Muscle layer of duodenum (tissue), 2 donors: ENCODE measurements at regions not wholly inside any gene's neighbourhood (a gene's known extent, or its start where the extent isn't known, plus 50 kb on each side); places are given as distances from the start of the nearest gene placed in this dataset.

Experiments
- H3K27ac ChIP-seq: one replicate; pipeline ENCODE4 v1.7.0; 2013; ENCODE audit warnings: mild to moderate bottlenecking, low read length
- H3K27me3 ChIP-seq: one replicate; pipeline ENCODE4 v1.7.0; 2013; ENCODE audit warnings: low read depth, mild to moderate bottlenecking, control low read depth, low read length
- H3K36me3 ChIP-seq, 2 donors: one replicate each; pipeline ENCODE4 v1.7.0; 2013; ENCODE audit warnings: low read length in 2 of 2, control low read depth in 1 of 2, mild to moderate bottlenecking in 1 of 2; ENCODE audit not compliant: insufficient read depth in 2 of 2, control insufficient read depth in 1 of 2
- H3K4me1 ChIP-seq, 2 donors: one replicate each; pipeline ENCODE4 v1.7.0; 2013; ENCODE audit warnings: low read length in 2 of 2, mild to moderate bottlenecking in 2 of 2, control low read depth in 1 of 2, moderate library complexity in 1 of 2; ENCODE audit not compliant: insufficient read depth in 2 of 2, control insufficient read depth in 1 of 2
- H3K4me3 ChIP-seq, 2 donors: one replicate each; pipeline ENCODE4 v1.7.0; 2013; ENCODE audit warnings: low read length in 2 of 2, low read depth in 1 of 2, mild to moderate bottlenecking in 1 of 2
- H3K9me3 ChIP-seq, 2 donors: one replicate each; pipeline ENCODE4 v1.7.0; 2013; ENCODE audit warnings: low read length in 2 of 2, control low read depth in 1 of 2, mild to moderate bottlenecking in 1 of 2; ENCODE audit not compliant: control insufficient read depth in 1 of 2
- donor health status: healthy.

- H3K36me3 ChIP-seq = no peaks in the 10 kb centered on the region
- H3K9me3 ChIP-seq = peaks cover 6 to 12% of the 10 kb centered on the region in 2 donors
- H3K27ac ChIP-seq = no peak overlapping the region
- H3K4me1 ChIP-seq = peaks cover 11 to 12% of the 10 kb centered on the region in 2 donors
- no peaks in the 10 kb centered on the region for H3K27me3 ChIP-seq
- no peak overlapping the region for H3K4me3 ChIP-seq
Observed at GRCh38 chr2:43171789-43172188, 54.6 kb downstream of the ZFP36L2 start.

GRCh38 chr2:43170405-43171105 is 55.9 kb downstream of the ZFP36L2 start:
- Histone ChIP-seq H3K9me3 (peaks cover 6 to 9% of the 10 kb centered on the region in 2 donors), H3K4me1 (peaks cover 11 to 12% of the 10 kb centered on the region in 2 donors), H3K4me3 (no peak overlapping the region), H3K36me3 (no peaks in the 10 kb centered on the region), H3K27me3 (no peaks in the 10 kb centered on the region), H3K27ac (no peak overlapping the region)

GRCh38 chr2:43169987-43170386 is 56.4 kb downstream of the ZFP36L2 start:
- peak overlapping the region; percentile 84 for H3K27ac ChIP-seq
- no peaks in the 10 kb centered on the region for H3K27me3 ChIP-seq
- no peaks in the 10 kb centered on the region for H3K36me3 ChIP-seq
- peaks cover 11 to 12% of the 10 kb centered on the region in 2 donors for H3K4me1 ChIP-seq
- H3K4me3 ChIP-seq = no peak overlapping the region
- peaks cover under 1 to 3% of the 10 kb centered on the region in 2 donors for H3K9me3 ChIP-seq

- no peaks in the 10 kb centered on the region for H3K9me3 ChIP-seq
- H3K4me1 ChIP-seq = peaks cover 11 to 12% of the 10 kb centered on the region in 2 donors
- H3K27me3 ChIP-seq = no peaks in the 10 kb centered on the region
- peak overlapping the region in 1 of 2 donors; percentile 30 for H3K4me3 ChIP-seq
- no peaks in the 10 kb centered on the region for H3K36me3 ChIP-seq
- H3K27ac ChIP-seq = peak overlapping the region; percentile 84
Observed at GRCh38 chr2:43169099-43169945, 57.1 kb downstream of the ZFP36L2 start.

- H3K27ac ChIP-seq = peak overlapping the region; percentile 84
- H3K27me3 ChIP-seq = no peaks in the 10 kb centered on the region
- no peak overlapping the region for H3K4me3 ChIP-seq
- peaks cover 11 to 12% of the 10 kb centered on the region in 2 donors for H3K4me1 ChIP-seq
- no peaks in the 10 kb centered on the region for H3K9me3 ChIP-seq
- H3K36me3 ChIP-seq = no peaks in the 10 kb centered on the region
Observed at GRCh38 chr2:43168016-43168369, 58.4 kb downstream of the ZFP36L2 start.

GRCh38 chr2:43165378-43166069 is 60.9 kb downstream of the ZFP36L2 start:
- no peaks in the 10 kb centered on the region for H3K27me3 ChIP-seq
- no peaks in the 10 kb centered on the region for H3K9me3 ChIP-seq
- H3K27ac ChIP-seq = no peak overlapping the region
- no peaks in the 10 kb centered on the region for H3K36me3 ChIP-seq
- peaks cover 8 to 10% of the 10 kb centered on the region in 2 donors for H3K4me1 ChIP-seq
- H3K4me3 ChIP-seq = no peak overlapping the region

GRCh38 chr2:43164686-43165085 is 61.7 kb downstream of the ZFP36L2 start:
- H3K9me3 ChIP-seq = no peaks in the 10 kb centered on the region
- H3K4me1 ChIP-seq = peaks cover 3 to 8% of the 10 kb centered on the region in 2 donors
- no peak overlapping the region for H3K27ac ChIP-seq
- no peaks in the 10 kb centered on the region for H3K27me3 ChIP-seq
- H3K4me3 ChIP-seq = no peak overlapping the region
- H3K36me3 ChIP-seq = no peaks in the 10 kb centered on the region

- peaks cover 10% of the 10 kb centered on the region in 2 donors for H3K4me1 ChIP-seq
- no peaks in the 10 kb centered on the region for H3K9me3 ChIP-seq
- peak overlapping the region; percentile 77 for H3K27ac ChIP-seq
- no peaks in the 10 kb centered on the region for H3K36me3 ChIP-seq
- H3K27me3 ChIP-seq = no peaks in the 10 kb centered on the region
- no peak overlapping the region for H3K4me3 ChIP-seq
Observed at GRCh38 chr2:43163584-43164270, 62.7 kb downstream of the ZFP36L2 start.

GRCh38 chr2:43162511-43162776 is 64.0 kb downstream of the ZFP36L2 start:
- peaks cover 15 to 23% of the 10 kb centered on the region in 2 donors for H3K4me1 ChIP-seq
- H3K4me3 ChIP-seq = no peak overlapping the region
- peak overlapping the region; percentile 33 for H3K27ac ChIP-seq
- no peaks in the 10 kb centered on the region for H3K36me3 ChIP-seq
- no peaks in the 10 kb centered on the region for H3K9me3 ChIP-seq
- no peaks in the 10 kb centered on the region for H3K27me3 ChIP-seq

GRCh38 chr2:43161650-43162510 is 64.5 kb downstream of the ZFP36L2 start:
- Histone ChIP-seq H3K27me3 (no peaks in the 10 kb centered on the region), H3K4me1 (peaks cover 15 to 24% of the 10 kb centered on the region in 2 donors), H3K36me3 (no peaks in the 10 kb centered on the region), H3K27ac (peak overlapping the region; percentile 43), H3K9me3 (no peaks in the 10 kb centered on the region), H3K4me3 (no peak overlapping the region)
